ENCODE measurements at regions not wholly inside any gene's neighbourhood (a gene's known extent, or its start where the extent isn't known, plus 50 kb on each side); places are given as distances from the start of the nearest gene placed in this dataset.

DNA sequence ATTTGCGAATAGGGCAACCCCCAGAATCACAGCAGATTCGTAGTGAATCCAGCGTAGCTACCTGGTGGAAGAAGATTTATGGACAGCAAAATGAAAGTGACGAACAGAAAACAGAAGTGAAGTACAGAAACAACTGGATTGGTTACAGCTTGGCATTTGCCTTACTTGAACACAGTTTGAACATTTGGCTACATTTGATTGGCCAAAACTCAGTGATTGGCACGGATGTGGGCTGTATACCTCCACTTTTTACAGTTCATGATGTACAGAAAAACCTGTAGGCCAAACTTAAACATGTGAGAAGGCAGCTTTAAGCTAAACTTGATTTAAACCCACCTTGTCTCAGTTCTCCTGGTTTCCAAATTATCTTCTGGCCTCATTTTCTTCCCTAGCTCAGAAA, 49.9 kb upstream of the AMN1 start:
- no peak for DNase-seq
